Right forelimb (tissue), 1 donor: ENCODE measurements at regions not wholly inside any gene's neighbourhood (a gene's known extent, or its start where the extent isn't known, plus 50 kb on each side); places are given as distances from the start of the nearest gene placed in this dataset.
"Not testable (repeated sequence)": the region's sequence is repeated elsewhere in the genome, so short reads cannot be mapped to it uniquely, and the experiment has no call there.

Experiments
- DNase-seq: peaks from one replicate; pipeline ENCODE4 v3.0.0-alpha.2; 2018

- DNase-seq = no peak
These were observed 198.3 kb downstream of the CASP12 start for GRCh38 chr11:104699981-104700380.

- no peak for DNase-seq
These were observed 203.2 kb downstream of the CASP12 start for GRCh38 chr11:104695065-104695463.

DNA sequence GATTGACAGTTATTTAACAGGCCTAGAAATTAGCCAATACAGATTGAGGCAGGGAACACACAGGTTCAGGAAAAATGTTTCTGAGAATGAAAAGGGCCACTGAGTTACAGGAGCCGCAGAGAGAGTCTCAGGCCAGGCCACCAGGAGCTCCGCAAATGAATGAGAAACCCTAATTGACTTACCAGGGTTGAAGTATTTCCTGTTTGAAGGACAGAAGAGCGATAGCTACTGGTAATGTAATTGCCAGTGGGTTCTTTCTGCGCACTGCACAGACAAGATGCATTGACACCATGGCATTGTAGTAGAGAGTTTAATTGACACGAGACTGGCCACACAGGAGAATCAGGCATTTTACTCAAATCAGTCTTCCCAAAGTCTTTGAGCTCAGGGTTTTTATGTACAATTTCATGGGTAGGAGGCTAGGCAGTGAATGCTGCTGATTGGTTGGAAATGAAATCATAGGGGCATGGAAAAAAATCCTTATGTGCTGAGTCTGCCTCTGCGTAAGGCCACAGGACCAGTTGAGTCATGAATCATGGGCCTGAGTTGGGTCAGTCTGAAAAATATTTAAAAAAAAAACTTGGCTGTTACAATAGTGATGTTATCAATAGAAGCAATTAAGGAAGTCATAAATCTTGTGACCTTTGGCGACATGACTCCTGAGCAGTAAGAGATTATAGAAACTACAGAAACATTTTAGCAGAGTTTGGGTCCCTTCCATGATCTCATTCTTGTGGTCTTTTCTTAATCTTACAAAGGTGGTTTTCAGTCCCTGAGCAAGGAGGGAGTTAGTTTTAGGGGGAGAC, 203.8 kb downstream of the CASP12 start:
- no peak for DNase-seq

- no peak for DNase-seq
These were observed 205.5 kb downstream of the CASP12 start for GRCh38 chr11:104692751-104693150.

- DNase-seq = no peak
These were observed 207.1 kb downstream of the CASP12 start for GRCh38 chr11:104691129-104691528.

DNA sequence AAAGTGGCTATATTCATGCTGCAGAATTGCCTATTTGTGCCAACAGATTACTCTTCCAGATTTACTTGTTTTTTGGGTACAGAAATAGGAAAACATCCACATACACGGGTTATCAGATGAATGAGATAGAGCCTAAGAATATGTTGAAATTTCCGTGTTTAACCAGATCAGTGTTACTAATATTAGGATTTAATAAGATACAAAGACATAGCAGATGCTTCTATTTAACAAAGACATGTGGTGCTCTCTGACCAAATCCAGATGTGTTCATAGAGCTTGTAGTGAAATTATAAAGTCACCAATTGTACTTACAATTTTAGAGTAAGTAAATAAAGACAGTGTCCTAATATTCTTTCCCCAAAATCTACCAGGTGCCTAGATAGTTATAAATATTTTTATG, 208.0 kb downstream of the CASP12 start:
- DNase-seq = no peak

- DNase-seq = no peak
These were observed 209.5 kb downstream of the CASP12 start for GRCh38 chr11:104688731-104689130.

DNA sequence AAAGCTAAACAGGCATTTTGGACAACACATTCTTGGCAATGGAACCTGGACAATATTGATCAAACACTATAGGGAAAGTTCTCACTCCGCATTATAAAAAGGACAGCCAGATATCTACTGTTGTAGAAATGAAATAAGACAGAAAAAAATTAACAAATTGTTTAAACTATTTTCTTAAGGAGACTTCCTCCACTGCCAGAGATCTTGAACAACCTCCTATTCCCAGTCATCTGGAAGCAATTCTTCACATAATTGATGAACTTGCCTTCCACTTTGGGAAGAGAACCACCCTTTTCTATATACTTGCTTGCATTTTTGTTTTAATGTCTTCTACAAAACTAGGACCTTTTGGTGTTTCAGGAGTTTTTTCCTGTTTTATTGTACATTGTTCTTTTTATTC, 216.1 kb downstream of the CASP12 start:
- no peak for DNase-seq

- no peak for DNase-seq
These were observed 219.0 kb downstream of the CASP12 start for GRCh38 chr11:104679258-104679657.

GRCh38 chr11:104678408-104678807, 219.9 kb downstream of the CASP12 start:
- no peak for DNase-seq

GRCh38 chr11:104677069-104677468, 221.2 kb downstream of the CASP12 start:
- DNase-seq = not testable (repeated sequence)

- DNase-seq = no peak
These were observed 225.4 kb downstream of the CASP12 start for GRCh38 chr11:104672897-104673296.

- no peak for DNase-seq
These were observed 229.3 kb downstream of the CASP12 start for GRCh38 chr11:104668797-104669463.

- DNase-seq = no peak
These were observed 231.6 kb downstream of the CASP12 start for GRCh38 chr11:104666624-104667023.

GRCh38 chr11:104665641-104666040, 232.6 kb downstream of the CASP12 start:
- no peak for DNase-seq

DNA sequence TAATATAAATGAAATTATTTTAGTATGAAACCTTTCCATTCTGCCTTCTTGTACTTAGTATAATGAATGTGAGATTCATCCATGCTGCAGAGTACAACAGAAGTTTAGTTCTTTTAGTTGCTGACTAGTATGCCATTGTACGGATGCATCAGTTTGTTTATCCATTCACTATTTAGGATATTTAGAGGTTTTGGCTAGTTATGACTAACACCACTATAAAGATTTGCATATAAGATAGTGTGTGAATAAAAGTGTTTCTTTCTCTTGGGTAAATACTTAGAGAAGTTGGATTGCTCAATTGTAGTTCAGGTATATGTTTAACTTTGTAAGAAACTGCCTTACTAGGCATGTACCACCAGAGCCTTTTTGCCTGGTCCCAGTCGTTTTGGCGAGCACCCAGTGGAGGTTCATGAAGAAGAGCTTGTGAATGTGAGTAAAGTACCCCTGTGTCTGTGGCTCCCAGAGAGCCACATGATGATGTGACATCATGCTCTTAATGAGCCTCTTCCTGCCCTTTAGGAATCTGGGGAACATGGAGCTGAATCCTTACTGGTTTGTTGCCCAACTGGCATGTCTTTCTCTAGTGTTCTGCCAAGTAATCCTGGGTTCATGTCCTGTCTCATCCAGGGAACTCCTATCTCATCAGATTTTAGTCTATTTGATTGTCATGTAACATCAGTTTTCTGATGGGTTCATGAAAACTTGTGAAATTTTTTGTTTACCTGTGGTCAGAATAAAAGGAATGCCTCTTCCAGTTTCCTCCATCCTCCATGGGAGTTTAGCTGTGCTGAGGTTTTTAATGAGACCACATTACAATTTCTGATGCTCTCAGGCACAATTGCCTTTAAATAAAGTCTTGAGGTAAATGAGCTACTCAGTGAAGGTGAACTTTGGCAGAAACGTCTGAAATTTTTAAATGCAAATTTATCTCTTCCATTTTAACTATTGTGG, 234.8 kb downstream of the CASP12 start:
- no peak for DNase-seq

GRCh38 chr11:104661901-104662300, 236.4 kb downstream of the CASP12 start:
- no peak for DNase-seq

- no peak for DNase-seq
These were observed 236.8 kb downstream of the CASP12 start for GRCh38 chr11:104661471-104661870.

GRCh38 chr11:104658177-104658576, 240.1 kb downstream of the CASP12 start:
- no peak for DNase-seq

GRCh38 chr11:104657083-104657482, 241.2 kb downstream of the CASP12 start:
- no peak for DNase-seq

GRCh38 chr11:104655066-104655465, 243.2 kb downstream of the CASP12 start:
- DNase-seq = no peak

- no peak for DNase-seq
These were observed 244.0 kb downstream of the CASP12 start for GRCh38 chr11:104654181-104654813.

DNA sequence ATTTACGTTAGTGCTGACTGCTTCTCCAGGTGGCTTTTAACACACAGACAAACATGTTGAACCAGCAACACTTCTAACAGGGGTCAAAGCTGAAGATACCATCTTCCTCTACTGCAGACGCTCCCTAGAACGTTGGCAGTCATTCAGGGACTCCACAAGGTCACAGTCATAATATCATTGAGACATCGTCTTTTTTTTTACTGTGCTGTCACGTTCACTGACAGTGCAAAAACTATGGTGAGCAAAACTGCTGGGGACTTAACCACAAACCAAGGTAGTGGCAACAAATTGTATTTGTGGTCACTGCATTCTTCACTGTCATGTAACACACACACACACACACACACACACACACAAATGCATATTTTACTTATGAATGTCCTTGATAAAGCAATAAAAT, 244.9 kb downstream of the CASP12 start:
- DNase-seq = no peak
